Mesendoderm (in vitro differentiated cells): ENCODE measurements at regions not wholly inside any gene's neighbourhood (a gene's known extent, or its start where the extent isn't known, plus 50 kb on each side); places are given as distances from the start of the nearest gene placed in this dataset.

Experiments
- DNase-seq: peaks from one replicate; pipeline ENCODE4 v3.0.0; 2013
- H2AK5ac ChIP-seq: 2 replicates; pipeline ENCODE4 v1.6.1; 2013; ENCODE audit warnings: low read length, inconsistent platforms
- H2BK120ac ChIP-seq: 2 replicates; pipeline ENCODE4 v1.6.1; 2013; ENCODE audit warnings: low read depth, mild to moderate bottlenecking, low read length, moderate library complexity, mixed read lengths
- H2BK15ac ChIP-seq: replicated peaks from 2 replicates; pipeline ENCODE4 v1.6.1; 2013; ENCODE audit warnings: low read depth, mild to moderate bottlenecking, moderate library complexity
- H2BK5ac ChIP-seq: 2 replicates; pipeline ENCODE4 v1.6.1; 2013; ENCODE audit warnings: low read length, inconsistent platforms
- H3K18ac ChIP-seq: 2 replicates; pipeline ENCODE4 v1.6.1; 2013; ENCODE audit warnings: mild to moderate bottlenecking, low read length, mixed read lengths
- H3K23ac ChIP-seq: one replicate; pipeline ENCODE4 v1.6.1; 2013; ENCODE audit warnings: low read length
- H3K27ac ChIP-seq: 2 replicates; pipeline ENCODE4 v1.5.1; 2013; ENCODE audit warnings: low read depth, mild to moderate bottlenecking, inconsistent platforms, low read length, moderate library complexity
- H3K27me3 ChIP-seq: 2 replicates; pipeline ENCODE4 v1.6.1; 2013; ENCODE audit warnings: low read length, control low read depth, mild to moderate bottlenecking, inconsistent platforms; ENCODE audit not compliant: insufficient read depth, poor library complexity
- H3K36me3 ChIP-seq: 2 replicates; pipeline ENCODE4 v1.6.1; 2013; ENCODE audit warnings: low read length, inconsistent platforms; ENCODE audit not compliant: control insufficient read depth, insufficient read depth
- H3K4ac ChIP-seq: one replicate; pipeline ENCODE4 v1.6.1; 2013; ENCODE audit warnings: low read depth, mild to moderate bottlenecking, low read length, moderate library complexity
- H3K4me1 ChIP-seq: 2 replicates; pipeline ENCODE4 v1.6.1; 2013; ENCODE audit warnings: low read depth, low read length, inconsistent platforms; ENCODE audit not compliant: control insufficient read depth
- H3K4me2 ChIP-seq: 2 replicates; pipeline ENCODE4 v1.6.1; 2013; ENCODE audit warnings: low read length
- H3K4me3 ChIP-seq: 2 replicates; pipeline ENCODE4 v1.5.1; 2013; ENCODE audit warnings: mild to moderate bottlenecking, low read length
- H3K56ac ChIP-seq: one replicate; pipeline ENCODE4 v1.6.1; 2013; ENCODE audit warnings: low read length
- H3K79me1 ChIP-seq: 2 replicates; pipeline ENCODE4 v1.6.1; 2013; ENCODE audit warnings: low read length, inconsistent platforms
- H3K79me2 ChIP-seq: 2 replicates; pipeline ENCODE4 v1.6.1; 2013; ENCODE audit warnings: mild to moderate bottlenecking, low read length; ENCODE audit not compliant: control insufficient read depth, insufficient read depth
- H3K9ac ChIP-seq: 2 replicates; pipeline ENCODE4 v1.6.1; 2013; ENCODE audit warnings: low read length, inconsistent platforms
- H4K5ac ChIP-seq: one replicate; pipeline ENCODE4 v1.6.1; 2013; ENCODE audit warnings: low read length
- H4K8ac ChIP-seq: one replicate; pipeline ENCODE4 v1.6.1; 2013; ENCODE audit warnings: low read depth, mild to moderate bottlenecking, control low read depth, low read length, moderate library complexity
- WGBS: extraction: QIAGEN DNeasy Blood & Tissue Kit; methylation state at CpG from one replicate; pipeline ENCODE4 v1.1.7; 2013; ENCODE audit warnings: low lambda C conversion rate, missing lambda C conversion rate; ENCODE audit not compliant: insufficient coverage; ENCODE audit errors: extremely low coverage; 5-methylcytosine and 5-hydroxymethylcytosine counted together

- no peaks in the 10 kb centered on the region for H3K4me1 ChIP-seq
- no peak overlapping the region for H2BK5ac ChIP-seq
- WGBS, result no CpG with 5 or more reads among the region's 6 CpGs
- no peak overlapping the region for H3K18ac ChIP-seq
- no peak overlapping the region for H3K4ac ChIP-seq
- no peak overlapping the region for H3K56ac ChIP-seq
- no peak overlapping the region for H4K5ac ChIP-seq
- H3K9ac ChIP-seq, result no peak overlapping the region
- no peak for DNase-seq
- H3K4me2 ChIP-seq, result no peak overlapping the region
- no peak overlapping the region for H2BK15ac ChIP-seq
- no peak overlapping the region for H4K8ac ChIP-seq
- H3K36me3 ChIP-seq, result no peaks in the 10 kb centered on the region
- H3K27ac ChIP-seq, result no peak overlapping the region
- H3K4me3 ChIP-seq, result no peak overlapping the region
- H3K79me2 ChIP-seq, result no peaks in the 10 kb centered on the region
- H3K23ac ChIP-seq, result no peak overlapping the region
- no peaks in the 10 kb centered on the region for H3K27me3 ChIP-seq
- H2AK5ac ChIP-seq, result no peak overlapping the region
- no peaks in the 10 kb centered on the region for H3K79me1 ChIP-seq
- no peak overlapping the region for H2BK120ac ChIP-seq
These were observed 53.0 kb upstream of the RAB18 start for GRCh38 chr10:27451054-27451453.

GRCh38 chr10:27450225-27450624, 53.9 kb upstream of the RAB18 start:
- no peak for DNase-seq

GRCh38 chr10:27449571-27449970, 54.5 kb upstream of the RAB18 start:
- H3K9ac ChIP-seq, result no peak overlapping the region
- no peak overlapping the region for H3K23ac ChIP-seq
- H3K79me2 ChIP-seq, result no peaks in the 10 kb centered on the region
- no peak overlapping the region for H2AK5ac ChIP-seq
- H3K4ac ChIP-seq, result no peak overlapping the region
- no peaks in the 10 kb centered on the region for H3K79me1 ChIP-seq
- no peak for DNase-seq
- H2BK120ac ChIP-seq, result no peak overlapping the region
- H3K4me2 ChIP-seq, result no peak overlapping the region
- H3K27ac ChIP-seq, result no peak overlapping the region
- H4K5ac ChIP-seq, result no peak overlapping the region
- H3K18ac ChIP-seq, result no peak overlapping the region
- no peak overlapping the region for H3K56ac ChIP-seq
- WGBS, result no CpG with 5 or more reads among the region's 4 CpGs
- no peak overlapping the region for H4K8ac ChIP-seq
- H2BK5ac ChIP-seq, result no peak overlapping the region
- H3K27me3 ChIP-seq, result no peaks in the 10 kb centered on the region
- peak overlapping the region; percentile 19 for H2BK15ac ChIP-seq
- no peaks in the 10 kb centered on the region for H3K36me3 ChIP-seq
- no peaks in the 10 kb centered on the region for H3K4me1 ChIP-seq
- no peak overlapping the region for H3K4me3 ChIP-seq

More at GRCh38 chr10:27450225-27450624, 53.9 kb upstream of the RAB18 start:
- H2BK15ac ChIP-seq, result no peak overlapping the region
- H3K79me2 ChIP-seq, result no peaks in the 10 kb centered on the region
- no peaks in the 10 kb centered on the region for H3K27me3 ChIP-seq
- H3K36me3 ChIP-seq, result no peaks in the 10 kb centered on the region
- no peaks in the 10 kb centered on the region for H3K4me1 ChIP-seq
- H3K4ac ChIP-seq, result no peak overlapping the region
- H2BK120ac ChIP-seq, result no peak overlapping the region
- H2BK5ac ChIP-seq, result no peak overlapping the region
- no peak overlapping the region for H3K56ac ChIP-seq
- H3K23ac ChIP-seq, result no peak overlapping the region
- no peak overlapping the region for H4K8ac ChIP-seq
- no peak overlapping the region for H3K18ac ChIP-seq
- no peaks in the 10 kb centered on the region for H3K79me1 ChIP-seq
- H3K27ac ChIP-seq, result no peak overlapping the region
- no peak overlapping the region for H4K5ac ChIP-seq
- no peak overlapping the region for H3K4me2 ChIP-seq
- no peak overlapping the region for H2AK5ac ChIP-seq
- no peak overlapping the region for H3K9ac ChIP-seq
- H3K4me3 ChIP-seq, result no peak overlapping the region

GRCh38 chr10:27448921-27449320, 55.2 kb upstream of the RAB18 start:
- Histone ChIP-seq H3K9ac (no peak overlapping the region), H2AK5ac (no peak overlapping the region), H3K27me3 (no peaks in the 10 kb centered on the region), H4K5ac (no peak overlapping the region), H3K4me2 (no peak overlapping the region), H3K23ac (no peak overlapping the region), H3K56ac (no peak overlapping the region), H3K4ac (no peak overlapping the region), H3K27ac (no peak overlapping the region), H4K8ac (no peak overlapping the region), H2BK15ac (no peak overlapping the region), H3K79me2 (no peaks in the 10 kb centered on the region), H3K18ac (no peak overlapping the region), H3K36me3 (no peaks in the 10 kb centered on the region), H2BK5ac (no peak overlapping the region), H2BK120ac (no peak overlapping the region), H3K79me1 (no peaks in the 10 kb centered on the region), H3K4me3 (no peak overlapping the region), H3K4me1 (no peaks in the 10 kb centered on the region)
- peak; percentile 92 for DNase-seq
- WGBS, result no CpG with 5 or more reads among the region's 2 CpGs

- peak overlapping the region; percentile 56 for H2BK120ac ChIP-seq
- H2BK15ac ChIP-seq, result no peak overlapping the region
- no peak overlapping the region for H3K56ac ChIP-seq
- H3K79me2 ChIP-seq, result no peaks in the 10 kb centered on the region
- no peak overlapping the region for H4K5ac ChIP-seq
- H3K36me3 ChIP-seq, result no peaks in the 10 kb centered on the region
- no peak overlapping the region for H4K8ac ChIP-seq
- no peak overlapping the region for H2AK5ac ChIP-seq
- H3K4me1 ChIP-seq, result no peaks in the 10 kb centered on the region
- no peak overlapping the region for H3K4me2 ChIP-seq
- no peak overlapping the region for H3K4me3 ChIP-seq
- H3K27me3 ChIP-seq, result no peaks in the 10 kb centered on the region
- no peaks in the 10 kb centered on the region for H3K79me1 ChIP-seq
- no peak overlapping the region for H3K23ac ChIP-seq
- H3K18ac ChIP-seq, result peak overlapping the region; percentile 70
- H2BK5ac ChIP-seq, result no peak overlapping the region
- H3K27ac ChIP-seq, result no peak overlapping the region
- H3K4ac ChIP-seq, result no peak overlapping the region
- DNase-seq, result no peak
- WGBS, result no CpG with 5 or more reads among the region's 3 CpGs
- H3K9ac ChIP-seq, result no peak overlapping the region
These were observed 56.6 kb upstream of the RAB18 start for GRCh38 chr10:27447540-27447939.

- DNase-seq, result peak; percentile 31
- H4K8ac ChIP-seq, result no peak overlapping the region
- no CpG with 5 or more reads among the region's 5 CpGs for WGBS
These were observed 57.8 kb upstream of the RAB18 start for GRCh38 chr10:27446091-27446918.

More at GRCh38 chr10:27446091-27446918, 57.8 kb upstream of the RAB18 start:
- no peak overlapping the region for H3K9ac ChIP-seq
- no peak overlapping the region for H3K56ac ChIP-seq
- no peaks in the 10 kb centered on the region for H3K36me3 ChIP-seq
- no peaks in the 10 kb centered on the region for H3K79me2 ChIP-seq
- no peak overlapping the region for H2BK120ac ChIP-seq
- H2BK5ac ChIP-seq, result no peak overlapping the region
- H4K5ac ChIP-seq, result no peak overlapping the region
- no peak overlapping the region for H2BK15ac ChIP-seq
- no peak overlapping the region for H3K23ac ChIP-seq
- no peak overlapping the region for H3K4ac ChIP-seq
- H3K4me2 ChIP-seq, result no peak overlapping the region
- H3K18ac ChIP-seq, result no peak overlapping the region
- H3K4me3 ChIP-seq, result no peak overlapping the region
- no peaks in the 10 kb centered on the region for H3K27me3 ChIP-seq
- no peaks in the 10 kb centered on the region for H3K4me1 ChIP-seq
- no peak overlapping the region for H3K27ac ChIP-seq
- no peaks in the 10 kb centered on the region for H3K79me1 ChIP-seq
- H2AK5ac ChIP-seq, result no peak overlapping the region
